ENCODE measurements at regions not wholly inside any gene's neighbourhood (a gene's known extent, or its start where the extent isn't known, plus 50 kb on each side); places are given as distances from the start of the nearest gene placed in this dataset.

DNA sequence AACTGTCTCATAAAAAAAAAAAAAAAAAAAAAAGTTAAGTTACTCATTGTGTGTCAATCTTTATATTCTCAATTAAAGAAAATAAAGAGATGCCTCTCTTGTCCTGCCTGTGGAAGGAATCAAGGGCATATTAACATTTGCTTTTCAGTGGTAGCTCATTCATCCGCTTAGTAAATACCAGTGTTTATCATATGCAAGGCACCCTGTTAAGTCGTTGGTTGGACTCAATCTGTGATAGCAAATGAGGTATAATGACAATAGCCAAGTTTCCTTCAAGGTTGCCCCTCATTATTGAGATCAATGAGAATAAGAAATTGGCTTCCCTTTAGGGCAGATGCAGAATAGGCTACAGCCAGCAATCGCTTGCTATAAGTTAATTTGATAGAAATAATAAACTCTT lies 812.7 kb upstream of the COBL start:
- TF ChIP-seq, protein P1, sequence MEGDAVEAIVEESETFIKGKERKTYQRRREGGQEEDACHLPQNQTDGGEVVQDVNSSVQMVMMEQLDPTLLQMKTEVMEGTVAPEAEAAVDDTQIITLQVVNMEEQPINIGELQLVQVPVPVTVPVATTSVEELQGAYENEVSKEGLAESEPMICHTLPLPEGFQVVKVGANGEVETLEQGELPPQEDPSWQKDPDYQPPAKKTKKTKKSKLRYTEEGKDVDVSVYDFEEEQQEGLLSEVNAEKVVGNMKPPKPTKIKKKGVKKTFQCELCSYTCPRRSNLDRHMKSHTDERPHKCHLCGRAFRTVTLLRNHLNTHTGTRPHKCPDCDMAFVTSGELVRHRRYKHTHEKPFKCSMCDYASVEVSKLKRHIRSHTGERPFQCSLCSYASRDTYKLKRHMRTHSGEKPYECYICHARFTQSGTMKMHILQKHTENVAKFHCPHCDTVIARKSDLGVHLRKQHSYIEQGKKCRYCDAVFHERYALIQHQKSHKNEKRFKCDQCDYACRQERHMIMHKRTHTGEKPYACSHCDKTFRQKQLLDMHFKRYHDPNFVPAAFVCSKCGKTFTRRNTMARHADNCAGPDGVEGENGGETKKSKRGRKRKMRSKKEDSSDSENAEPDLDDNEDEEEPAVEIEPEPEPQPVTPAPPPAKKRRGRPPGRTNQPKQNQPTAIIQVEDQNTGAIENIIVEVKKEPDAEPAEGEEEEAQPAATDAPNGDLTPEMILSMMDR (IDR thresholded peaks at IDR 0.05): no peak
- no peak for TF ChIP-seq POLR2A (IDR thresholded peaks at IDR 0.05)

Data from thyroid gland (tissue), 4 donors.